Activated CD4-positive, alpha-beta T cell treated with anti-CD3 and anti-CD28 coated beads, Interleukin-2, amount 10 ng/mL, durations not matched to agents 24 days and 14 days (primary cell): ENCODE measurements at regions not wholly inside any gene's neighbourhood (a gene's known extent, or its start where the extent isn't known, plus 50 kb on each side); places are given as distances from the start of the nearest gene placed in this dataset.
"Not testable (repeated sequence)": the region's sequence is repeated elsewhere in the genome, so short reads cannot be mapped to it uniquely, and the experiment has no call there.

Experiments used
- DNase-seq: peaks from one replicate; pipeline ENCODE4 v3.0.0; 2022
- H3K27ac Mint-ChIP-seq: one replicate; pipeline ENCODE4 v1.8.0; 2022; ENCODE audit warnings: mild to moderate bottlenecking, mixed read lengths
- H3K27me3 Mint-ChIP-seq: one replicate; pipeline ENCODE4 v1.8.0; 2022; ENCODE audit warnings: mixed read lengths
- H3K36me3 Mint-ChIP-seq: one replicate; pipeline ENCODE4 v1.8.0; 2022; ENCODE audit warnings: low read depth, mild to moderate bottlenecking, mixed read lengths
- H3K4me1 Mint-ChIP-seq: one replicate; pipeline ENCODE4 v1.8.0; 2021; ENCODE audit warnings: mixed read lengths
- H3K4me3 Mint-ChIP-seq: one replicate; pipeline ENCODE4 v1.8.0; 2022; ENCODE audit warnings: mild to moderate bottlenecking, moderate library complexity, mixed read lengths
- H3K9me3 Mint-ChIP-seq: one replicate; pipeline ENCODE4 v1.8.0; 2021; ENCODE audit warnings: mixed read lengths
- intact Hi-C: fragments of 100-400 bp; cut with micrococcal nuclease; formaldehyde crosslinking; loops from one replicate; pipeline ENCODE4 v1.15.1; 2023

DNA sequence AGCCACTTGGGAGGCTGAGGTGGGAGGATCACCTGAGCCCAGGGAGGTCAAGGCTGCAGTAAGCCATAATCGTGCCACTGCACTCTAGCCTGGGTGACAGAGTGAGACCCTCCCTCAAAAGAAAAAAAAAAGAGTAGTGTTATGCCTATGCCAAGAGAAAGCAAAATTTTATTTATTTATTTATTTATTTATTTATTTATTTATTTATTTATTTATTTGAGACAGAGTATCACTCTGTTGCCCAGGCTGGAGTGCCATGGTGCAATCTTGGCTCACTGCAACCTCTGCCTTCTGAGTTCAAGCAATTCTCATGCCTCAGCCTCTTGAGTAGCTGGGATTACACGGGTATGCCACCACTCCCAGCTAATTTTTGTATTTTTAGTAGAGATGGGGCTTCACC, 72.6 kb upstream of the RAPGEF2 start:
- DNase-seq, intact Hi-C loops, H3K36me3 Mint-ChIP-seq, H3K4me1 Mint-ChIP-seq, H3K4me3 Mint-ChIP-seq, H3K27ac Mint-ChIP-seq, H3K9me3 Mint-ChIP-seq: not testable (repeated sequence)
- peaks cover 22% of the 10 kb centered on the region for H3K27me3 Mint-ChIP-seq

DNA sequence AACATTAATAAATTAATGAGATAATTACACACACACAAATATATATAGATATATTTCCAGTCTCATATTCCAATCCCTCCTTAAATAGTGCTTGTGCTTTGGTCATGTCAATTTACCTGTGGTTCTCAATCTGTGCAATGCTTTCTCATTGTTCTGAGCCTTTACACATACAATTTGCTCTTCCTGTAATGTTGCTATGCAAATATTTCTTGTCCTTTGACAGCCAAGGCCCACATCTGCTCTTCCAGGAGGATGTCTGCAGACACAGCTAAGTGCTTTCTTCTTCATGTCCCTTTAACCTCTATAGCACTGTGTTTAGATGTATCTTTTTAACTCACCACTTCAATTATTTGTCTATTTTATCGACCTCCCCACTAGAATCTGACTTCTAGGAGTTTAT, 67.3 kb upstream of the RAPGEF2 start:
- Mint-ChIP-seq H3K4me1 (peaks cover 3% of the 10 kb centered on the region), H3K27ac (no peak overlapping the region), H3K9me3 (no peaks in the 10 kb centered on the region), H3K27me3 (peaks cover 40% of the 10 kb centered on the region), H3K36me3 (no peaks in the 10 kb centered on the region), H3K4me3 (no peak overlapping the region)
- intact Hi-C loops = no loop called here
- no peak for DNase-seq

- H3K36me3 Mint-ChIP-seq = no peaks in the 10 kb centered on the region
- H3K9me3 Mint-ChIP-seq = peaks cover 4% of the 10 kb centered on the region
- no peak for DNase-seq
- H3K4me3 Mint-ChIP-seq = no peak overlapping the region
- H3K27me3 Mint-ChIP-seq = peaks cover 34% of the 10 kb centered on the region
- peaks cover 3% of the 10 kb centered on the region for H3K4me1 Mint-ChIP-seq
- intact Hi-C loops = no loop called here
- no peak overlapping the region for H3K27ac Mint-ChIP-seq
Observed at GRCh38 chr4:159038536-159038935, 64.3 kb upstream of the RAPGEF2 start.

DNA sequence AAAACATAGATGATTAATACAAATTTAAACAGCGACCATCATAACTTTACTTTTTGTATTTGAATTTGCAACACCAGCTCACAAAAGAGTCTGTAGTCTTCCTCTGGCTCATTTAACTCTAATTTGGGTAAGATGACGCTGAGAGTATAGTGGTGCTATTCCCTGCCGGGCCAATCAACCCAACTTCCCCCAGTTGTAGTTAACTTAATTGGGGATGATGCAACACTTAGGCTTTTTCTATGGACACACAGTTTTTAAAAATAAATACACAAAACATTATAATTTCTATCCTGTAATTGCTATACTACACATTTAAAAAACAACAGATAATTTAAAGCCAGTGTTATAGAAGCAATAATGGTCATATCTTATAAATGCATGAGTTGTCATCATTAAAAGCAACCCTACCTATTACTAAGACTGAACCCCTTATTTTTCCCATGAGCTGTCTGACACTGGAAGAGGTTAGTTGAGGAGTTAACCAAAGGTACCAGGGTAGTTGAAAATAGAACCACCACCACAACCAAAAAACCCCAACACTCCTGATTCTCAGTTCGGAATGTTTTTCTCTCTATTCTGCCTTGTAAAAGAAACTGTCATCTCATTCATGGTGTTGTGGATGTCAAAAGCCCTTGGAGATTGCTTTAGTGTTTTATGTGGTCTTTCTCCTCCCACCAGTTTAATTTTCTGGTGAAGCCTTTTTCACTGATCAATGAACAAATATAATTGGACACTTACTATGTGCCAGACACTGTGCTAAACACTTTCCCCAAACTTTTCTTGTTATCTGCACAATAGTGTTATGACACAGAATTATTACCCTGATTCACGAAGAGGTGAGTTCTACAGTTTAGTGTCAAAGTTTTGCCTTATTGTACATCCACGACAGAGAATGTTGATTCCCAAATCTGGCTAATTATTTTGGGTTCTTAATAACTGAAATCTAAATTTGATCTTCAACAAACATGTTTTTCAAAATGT, 61.5 kb upstream of the RAPGEF2 start:
- no peak for DNase-seq
- H3K36me3 Mint-ChIP-seq = no peaks in the 10 kb centered on the region
- intact Hi-C loops = no loop called here
- peaks cover 8% of the 10 kb centered on the region for H3K4me1 Mint-ChIP-seq
- H3K9me3 Mint-ChIP-seq = peaks cover 4% of the 10 kb centered on the region
- H3K4me3 Mint-ChIP-seq = no peak overlapping the region
- H3K27me3 Mint-ChIP-seq = peaks cover 27% of the 10 kb centered on the region
- H3K27ac Mint-ChIP-seq = no peak overlapping the region

GRCh38 chr4:159042097-159042605, 60.7 kb upstream of the RAPGEF2 start:
- DNase-seq = no peak
- Mint-ChIP-seq H3K9me3 (peaks cover 4% of the 10 kb centered on the region), H3K27ac (no peak overlapping the region), H3K36me3 (no peaks in the 10 kb centered on the region), H3K27me3 (peaks cover 20% of the 10 kb centered on the region), H3K4me1 (peaks cover 10% of the 10 kb centered on the region), H3K4me3 (no peak overlapping the region)
- intact Hi-C loops = no loop called here

DNA sequence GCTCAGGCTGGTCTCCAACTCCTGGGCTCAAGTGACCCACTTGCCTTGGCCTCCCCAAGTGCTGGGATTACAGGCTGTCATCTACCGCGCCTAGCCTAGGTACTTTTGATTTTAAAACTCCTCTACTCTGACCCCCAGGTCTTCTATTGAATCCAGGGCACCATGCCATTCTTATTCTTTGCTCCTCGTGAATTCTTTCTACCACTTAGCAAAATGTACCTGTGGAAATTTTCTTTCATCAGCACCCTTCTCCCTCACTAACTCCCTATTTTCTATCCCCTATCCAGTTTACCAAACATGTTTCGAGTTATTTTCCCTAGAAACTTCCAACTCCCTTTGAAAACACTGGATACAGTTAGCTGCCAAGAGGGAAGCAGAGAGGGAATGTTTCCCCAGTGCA, 60.0 kb upstream of the RAPGEF2 start:
- intact Hi-C loops = no loop called here
- Mint-ChIP-seq H3K4me3 (no peak overlapping the region), H3K27me3 (peaks cover 18% of the 10 kb centered on the region), H3K4me1 (peaks cover 16% of the 10 kb centered on the region), H3K27ac (no peak overlapping the region), H3K36me3 (no peaks in the 10 kb centered on the region), H3K9me3 (peaks cover 4% of the 10 kb centered on the region)
- DNase-seq = no peak

- Mint-ChIP-seq H3K4me1 (peaks cover 16% of the 10 kb centered on the region), H3K4me3 (no peak overlapping the region), H3K27me3 (peaks cover 14% of the 10 kb centered on the region)
Observed at GRCh38 chr4:159043861-159044260, 59.0 kb upstream of the RAPGEF2 start.

GRCh38 chr4:159045321-159045720, 57.6 kb upstream of the RAPGEF2 start:
- intact Hi-C loops = no loop called here
- H3K4me1 Mint-ChIP-seq = peaks cover 16% of the 10 kb centered on the region
- DNase-seq = no peak
- H3K36me3 Mint-ChIP-seq = no peaks in the 10 kb centered on the region
- peaks cover 14% of the 10 kb centered on the region for H3K27me3 Mint-ChIP-seq
- H3K9me3 Mint-ChIP-seq = peaks cover 4% of the 10 kb centered on the region
- no peak overlapping the region for H3K27ac Mint-ChIP-seq
- no peak overlapping the region for H3K4me3 Mint-ChIP-seq

More at GRCh38 chr4:159043861-159044260, 59.0 kb upstream of the RAPGEF2 start:
- H3K9me3 Mint-ChIP-seq = peaks cover 4% of the 10 kb centered on the region
- no peaks in the 10 kb centered on the region for H3K36me3 Mint-ChIP-seq
- H3K27ac Mint-ChIP-seq = no peak overlapping the region
- intact Hi-C loops = no loop called here
- no peak for DNase-seq

DNA sequence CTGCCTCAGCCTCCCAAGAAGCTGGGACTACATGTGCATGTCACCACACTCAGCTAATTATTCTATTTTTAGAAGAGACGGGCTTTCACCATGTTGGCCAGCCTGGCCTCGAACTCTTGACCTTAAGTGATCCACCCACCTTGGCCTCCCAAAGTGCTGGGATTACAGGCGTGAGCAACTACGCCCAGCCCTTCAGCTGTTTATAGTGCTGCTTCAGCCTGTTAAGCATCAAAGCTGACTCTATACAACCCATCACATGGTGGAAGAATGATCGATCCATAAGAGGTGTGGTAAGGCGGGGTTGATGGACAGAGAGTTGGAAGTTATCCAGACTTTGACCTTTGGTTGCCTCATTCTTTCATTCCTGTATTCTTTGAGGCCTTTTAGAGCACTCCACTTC, 56.2 kb upstream of the RAPGEF2 start:
- Mint-ChIP-seq H3K27me3 (peaks cover 11% of the 10 kb centered on the region), H3K4me1 (peaks cover 21% of the 10 kb centered on the region), H3K9me3 (peaks cover 4% of the 10 kb centered on the region), H3K27ac (no peak overlapping the region), H3K4me3 (no peak overlapping the region), H3K36me3 (no peaks in the 10 kb centered on the region)
- intact Hi-C loops = loop anchor here (1.0 to 2.0 kb wide), 2 partner anchors 31 to 60 kb away; no protein-coding TSS in a partner anchor
- DNase-seq = no peak

DNA sequence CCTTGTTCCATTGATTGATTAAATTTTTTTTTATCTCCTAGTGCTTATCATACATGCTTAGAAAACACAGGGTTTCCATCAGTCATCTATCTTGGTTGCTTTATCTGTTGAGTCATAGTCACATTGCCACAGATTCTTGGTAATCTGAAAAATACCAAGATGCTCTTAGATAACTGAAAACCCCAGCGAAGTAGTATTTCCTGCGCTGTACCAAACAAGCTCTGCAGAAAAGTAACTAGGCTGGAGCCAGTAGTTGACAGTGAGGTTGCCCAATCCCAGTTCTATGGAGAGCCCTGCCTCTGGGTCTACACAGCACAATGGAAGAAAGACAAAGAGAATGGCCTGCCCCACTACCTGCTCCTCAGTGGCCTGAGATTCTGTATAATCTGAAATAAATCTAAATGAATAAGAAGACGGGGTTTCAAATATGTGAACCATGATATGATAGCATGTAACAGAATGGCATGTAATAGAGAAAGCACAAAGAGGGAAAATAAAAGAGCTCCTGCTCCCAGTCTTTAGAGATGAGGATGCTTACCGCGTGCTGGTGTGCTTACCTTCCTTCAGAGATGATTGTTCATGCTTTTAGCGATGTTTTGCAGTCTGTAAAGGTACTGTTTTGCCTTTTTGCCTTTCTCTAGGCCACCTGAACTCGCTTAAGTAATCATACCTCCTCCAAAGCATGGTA, 55.3 kb upstream of the RAPGEF2 start:
- no peaks in the 10 kb centered on the region for H3K36me3 Mint-ChIP-seq
- peaks cover 6% of the 10 kb centered on the region for H3K27me3 Mint-ChIP-seq
- H3K27ac Mint-ChIP-seq = peak overlapping the region; percentile 62
- peak; percentile 78 for DNase-seq
- H3K4me3 Mint-ChIP-seq = peak overlapping the region; percentile 6
- H3K4me1 Mint-ChIP-seq = peaks cover 26% of the 10 kb centered on the region
- intact Hi-C loops = loop anchor here (1.0 to 2.0 kb wide), 2 partner anchors 30 to 59 kb away; no protein-coding TSS in a partner anchor
- no peaks in the 10 kb centered on the region for H3K9me3 Mint-ChIP-seq

DNA sequence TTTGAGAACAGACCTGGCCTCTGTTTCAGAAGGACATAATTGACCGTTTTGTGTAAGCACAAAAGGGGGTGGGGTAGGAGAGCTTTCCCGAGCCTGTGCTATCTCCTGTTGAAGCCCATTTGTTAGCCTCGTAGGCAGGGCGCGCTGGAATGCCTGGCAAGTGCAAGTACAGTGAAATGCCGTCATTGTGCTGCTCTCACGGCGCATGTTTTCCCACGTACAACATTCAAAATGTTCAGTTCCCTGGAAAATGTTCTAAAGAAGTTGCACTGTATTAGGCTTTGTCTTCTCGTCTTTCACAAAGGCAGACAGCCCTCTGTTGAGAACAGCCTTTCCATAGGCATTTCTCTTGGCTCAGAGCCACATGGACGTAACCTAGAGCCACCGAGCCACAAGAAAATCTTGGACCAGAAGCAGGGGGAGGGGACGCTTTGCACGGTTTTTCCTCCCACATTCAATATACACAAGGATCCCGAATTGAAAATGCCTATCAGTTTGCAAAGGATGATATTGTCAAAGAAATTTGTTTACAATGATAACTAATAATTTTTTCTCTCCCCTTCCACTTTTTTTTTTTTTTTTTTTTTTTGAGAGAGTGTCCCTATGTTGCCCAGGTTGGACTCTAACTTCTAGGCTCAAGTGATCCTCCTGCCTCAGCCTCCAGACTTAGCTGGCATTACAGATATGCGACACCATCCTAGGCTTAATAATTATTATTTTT, 54.6 kb upstream of the RAPGEF2 start:
- Mint-ChIP-seq H3K36me3 (no peaks in the 10 kb centered on the region), H3K27ac (no peak overlapping the region), H3K4me3 (no peak overlapping the region), H3K27me3 (peaks cover 5% of the 10 kb centered on the region), H3K4me1 (peaks cover 28% of the 10 kb centered on the region), H3K9me3 (no peaks in the 10 kb centered on the region)
- DNase-seq = no peak
- intact Hi-C loops = no loop called here

DNA sequence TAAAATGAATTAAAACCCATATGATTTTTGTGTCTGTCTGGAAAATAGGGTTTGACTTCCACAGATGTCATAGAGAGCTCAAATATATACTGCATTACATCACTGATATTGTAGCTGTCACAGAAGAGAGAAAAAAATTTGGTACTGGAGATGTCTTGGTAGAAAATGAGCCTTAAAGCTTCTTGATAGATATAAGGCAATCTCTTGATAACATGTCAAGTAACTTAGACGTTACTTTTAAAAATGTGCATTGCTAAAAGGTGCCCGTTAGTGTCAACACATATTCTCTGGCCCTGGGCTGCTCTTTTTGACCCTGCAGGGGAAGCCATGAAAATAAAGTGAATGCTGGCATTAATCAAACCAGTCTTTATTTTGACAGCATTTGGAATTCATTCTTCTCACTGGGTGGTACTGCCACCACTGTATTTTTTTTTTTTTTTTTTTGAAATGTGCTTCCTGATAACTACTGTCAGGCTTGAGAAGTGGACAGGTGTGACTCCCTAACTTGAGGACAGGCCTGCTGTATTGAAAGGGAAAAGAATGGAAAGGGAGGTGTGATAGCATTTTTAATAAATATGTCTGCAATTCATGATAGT, 53.0 kb upstream of the RAPGEF2 start:
- intact Hi-C loops = no loop called here
- Mint-ChIP-seq H3K36me3 (no peaks in the 10 kb centered on the region), H3K4me1 (peaks cover 29% of the 10 kb centered on the region), H3K9me3 (no peaks in the 10 kb centered on the region), H3K27ac (no peak overlapping the region), H3K4me3 (no peak overlapping the region), H3K27me3 (peaks cover 11% of the 10 kb centered on the region)
- no peak for DNase-seq
